Loucy (cell line): ENCODE measurements at regions not wholly inside any gene's neighbourhood (a gene's known extent, or its start where the extent isn't known, plus 50 kb on each side); places are given as distances from the start of the nearest gene placed in this dataset.

ENCODE experiments used
- EZH2phosphoT487 ChIP-seq: fragments of 200-600 bp; IDR thresholded peaks from 2 replicates; pipeline ENCODE4 v1.6.1; 2018; ENCODE audit warnings: antibody characterized with exemption, mild to moderate bottlenecking, moderate library complexity, borderline replicate concordance
- TF ChIP-seq, protein P1 (sequence below): fragments of 200-600 bp; sonication (generic); conservative IDR thresholded peaks from 2 replicates; pipeline ENCODE4 v1.5.1; 2014; ENCODE audit warnings: mild to moderate bottlenecking, antibody characterized with exemption, low read length

DNA sequence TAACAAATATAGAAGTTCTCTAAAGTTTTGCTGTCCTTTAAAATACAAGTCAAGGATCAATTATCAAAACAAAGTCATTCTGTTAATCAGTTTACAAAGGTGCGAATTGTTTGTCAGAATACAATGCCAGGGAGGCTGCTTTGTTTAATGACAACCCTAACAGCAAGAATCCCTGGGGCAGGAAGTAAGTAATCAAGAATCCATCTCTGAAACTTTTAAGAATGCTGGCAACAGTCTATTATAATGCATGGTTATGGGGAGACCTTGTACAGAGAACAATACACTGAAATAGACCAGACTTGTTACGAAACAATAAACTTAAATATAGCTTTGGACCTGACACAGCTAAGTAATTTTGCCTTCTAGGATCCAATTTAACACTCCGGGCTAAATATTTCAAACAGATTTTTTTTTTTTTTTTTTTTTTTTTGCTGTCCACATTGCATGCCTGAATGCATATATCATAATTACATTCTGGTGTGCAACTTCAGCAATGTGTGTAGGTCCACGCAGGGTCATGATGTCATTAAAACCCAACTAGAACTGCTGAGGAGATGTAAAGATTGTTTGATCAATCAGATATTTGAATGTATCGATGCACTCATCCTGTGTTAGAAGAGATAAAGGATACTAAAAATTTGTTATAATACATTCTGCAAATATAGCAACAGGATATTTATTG is 421.3 kb downstream of the CETN3 start:
- TF ChIP-seq, protein P1, sequence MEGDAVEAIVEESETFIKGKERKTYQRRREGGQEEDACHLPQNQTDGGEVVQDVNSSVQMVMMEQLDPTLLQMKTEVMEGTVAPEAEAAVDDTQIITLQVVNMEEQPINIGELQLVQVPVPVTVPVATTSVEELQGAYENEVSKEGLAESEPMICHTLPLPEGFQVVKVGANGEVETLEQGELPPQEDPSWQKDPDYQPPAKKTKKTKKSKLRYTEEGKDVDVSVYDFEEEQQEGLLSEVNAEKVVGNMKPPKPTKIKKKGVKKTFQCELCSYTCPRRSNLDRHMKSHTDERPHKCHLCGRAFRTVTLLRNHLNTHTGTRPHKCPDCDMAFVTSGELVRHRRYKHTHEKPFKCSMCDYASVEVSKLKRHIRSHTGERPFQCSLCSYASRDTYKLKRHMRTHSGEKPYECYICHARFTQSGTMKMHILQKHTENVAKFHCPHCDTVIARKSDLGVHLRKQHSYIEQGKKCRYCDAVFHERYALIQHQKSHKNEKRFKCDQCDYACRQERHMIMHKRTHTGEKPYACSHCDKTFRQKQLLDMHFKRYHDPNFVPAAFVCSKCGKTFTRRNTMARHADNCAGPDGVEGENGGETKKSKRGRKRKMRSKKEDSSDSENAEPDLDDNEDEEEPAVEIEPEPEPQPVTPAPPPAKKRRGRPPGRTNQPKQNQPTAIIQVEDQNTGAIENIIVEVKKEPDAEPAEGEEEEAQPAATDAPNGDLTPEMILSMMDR = no peak
- no peak for TF ChIP-seq EZH2phosphoT487
